Nephron progenitor cell (in vitro differentiated cells): ENCODE measurements at regions not wholly inside any gene's neighbourhood (a gene's known extent, or its start where the extent isn't known, plus 50 kb on each side); places are given as distances from the start of the nearest gene placed in this dataset.
"Not testable (repeated sequence)": the region's sequence is repeated elsewhere in the genome, so short reads cannot be mapped to it uniquely, and the experiment has no call there.

Experiments
- DNase-seq: peaks from one replicate; pipeline ENCODE4 v3.0.0; 2021
- H3K27ac Mint-ChIP-seq: 2 replicates; pipeline ENCODE4 v1.8.0; 2021; ENCODE audit warnings: mild to moderate bottlenecking, moderate library complexity, mixed read lengths
- H3K27me3 Mint-ChIP-seq: 2 replicates; pipeline ENCODE4 v1.8.0; 2021; ENCODE audit warnings: mild to moderate bottlenecking, low read depth, mixed read lengths; ENCODE audit not compliant: poor library complexity
- H3K36me3 Mint-ChIP-seq: 2 replicates; pipeline ENCODE4 v1.8.0; 2021; ENCODE audit warnings: low read depth, mixed read lengths
- H3K4me1 Mint-ChIP-seq: 2 replicates; pipeline ENCODE4 v1.8.0; 2021; ENCODE audit warnings: mixed read lengths
- H3K4me3 Mint-ChIP-seq: 2 replicates; pipeline ENCODE4 v1.8.0; 2021; ENCODE audit warnings: mild to moderate bottlenecking, moderate library complexity, mixed read lengths
- H3K9me3 Mint-ChIP-seq: 2 replicates; pipeline ENCODE4 v1.8.0; 2021; ENCODE audit warnings: mild to moderate bottlenecking, moderate library complexity, mixed read lengths
- TF ChIP-seq, protein P1 (sequence below): fragments of 200-600 bp; sonication (generic); IDR thresholded peaks from 2 replicates; pipeline ENCODE4 v1.5.0; 2021; ENCODE audit warnings: antibody characterized with exemption

DNA sequence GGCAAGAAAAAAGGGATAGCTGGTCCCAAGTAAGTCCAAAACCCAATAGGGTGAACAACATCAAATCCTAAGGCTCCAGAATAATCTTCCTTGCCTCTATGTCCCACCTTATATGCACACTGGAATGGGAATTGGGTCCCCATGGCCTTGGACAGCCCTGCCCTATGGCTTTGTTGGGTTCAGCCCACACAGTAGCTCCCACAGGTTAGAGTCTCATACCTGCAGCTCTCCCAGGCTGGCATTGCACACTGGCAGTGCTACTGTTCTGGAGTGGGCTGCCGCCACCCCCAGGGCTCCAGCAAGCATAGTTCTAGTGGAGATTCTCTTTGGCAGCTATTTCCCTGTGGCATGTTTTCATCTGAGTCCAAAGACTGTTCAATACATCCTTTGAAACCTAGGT is 352.4 kb upstream of the CLEC14A start:
- no peaks in the 10 kb centered on the region for H3K27me3 Mint-ChIP-seq
- TF ChIP-seq, protein P1, sequence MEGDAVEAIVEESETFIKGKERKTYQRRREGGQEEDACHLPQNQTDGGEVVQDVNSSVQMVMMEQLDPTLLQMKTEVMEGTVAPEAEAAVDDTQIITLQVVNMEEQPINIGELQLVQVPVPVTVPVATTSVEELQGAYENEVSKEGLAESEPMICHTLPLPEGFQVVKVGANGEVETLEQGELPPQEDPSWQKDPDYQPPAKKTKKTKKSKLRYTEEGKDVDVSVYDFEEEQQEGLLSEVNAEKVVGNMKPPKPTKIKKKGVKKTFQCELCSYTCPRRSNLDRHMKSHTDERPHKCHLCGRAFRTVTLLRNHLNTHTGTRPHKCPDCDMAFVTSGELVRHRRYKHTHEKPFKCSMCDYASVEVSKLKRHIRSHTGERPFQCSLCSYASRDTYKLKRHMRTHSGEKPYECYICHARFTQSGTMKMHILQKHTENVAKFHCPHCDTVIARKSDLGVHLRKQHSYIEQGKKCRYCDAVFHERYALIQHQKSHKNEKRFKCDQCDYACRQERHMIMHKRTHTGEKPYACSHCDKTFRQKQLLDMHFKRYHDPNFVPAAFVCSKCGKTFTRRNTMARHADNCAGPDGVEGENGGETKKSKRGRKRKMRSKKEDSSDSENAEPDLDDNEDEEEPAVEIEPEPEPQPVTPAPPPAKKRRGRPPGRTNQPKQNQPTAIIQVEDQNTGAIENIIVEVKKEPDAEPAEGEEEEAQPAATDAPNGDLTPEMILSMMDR: no peak
- H3K9me3 Mint-ChIP-seq: peaks cover 9% of the 10 kb centered on the region
- DNase-seq: no peak
- no peak overlapping the region for H3K27ac Mint-ChIP-seq
- no peaks in the 10 kb centered on the region for H3K4me1 Mint-ChIP-seq
- no peak overlapping the region for H3K4me3 Mint-ChIP-seq
- H3K36me3 Mint-ChIP-seq: no peaks in the 10 kb centered on the region

- Mint-ChIP-seq H3K36me3 (no peaks in the 10 kb centered on the region), H3K27me3 (no peaks in the 10 kb centered on the region), H3K4me1 (no peaks in the 10 kb centered on the region), H3K27ac (no peak overlapping the region), H3K4me3 (no peak overlapping the region), H3K9me3 (peaks cover 5% of the 10 kb centered on the region)
- DNase-seq: no peak
- TF ChIP-seq, protein P1: peak; percentile 27
These were observed 349.6 kb upstream of the CLEC14A start for GRCh38 chr14:38605193-38606114.

- H3K27ac Mint-ChIP-seq, DNase-seq, H3K36me3 Mint-ChIP-seq, H3K4me1 Mint-ChIP-seq, H3K9me3 Mint-ChIP-seq, H3K27me3 Mint-ChIP-seq, H3K4me3 Mint-ChIP-seq: not testable (repeated sequence)
- TF ChIP-seq, protein P1: peak; percentile 7
These were observed 344.7 kb upstream of the CLEC14A start for GRCh38 chr14:38600572-38600971.

GRCh38 chr14:38593476-38593875 is 337.6 kb upstream of the CLEC14A start:
- H3K27me3 Mint-ChIP-seq: no peaks in the 10 kb centered on the region
- H3K9me3 Mint-ChIP-seq: no peaks in the 10 kb centered on the region
- no peaks in the 10 kb centered on the region for H3K4me1 Mint-ChIP-seq
- no peaks in the 10 kb centered on the region for H3K36me3 Mint-ChIP-seq
- H3K27ac Mint-ChIP-seq: no peak overlapping the region
- TF ChIP-seq, protein P1: no peak
- H3K4me3 Mint-ChIP-seq: no peak overlapping the region
- DNase-seq: no peak

DNA sequence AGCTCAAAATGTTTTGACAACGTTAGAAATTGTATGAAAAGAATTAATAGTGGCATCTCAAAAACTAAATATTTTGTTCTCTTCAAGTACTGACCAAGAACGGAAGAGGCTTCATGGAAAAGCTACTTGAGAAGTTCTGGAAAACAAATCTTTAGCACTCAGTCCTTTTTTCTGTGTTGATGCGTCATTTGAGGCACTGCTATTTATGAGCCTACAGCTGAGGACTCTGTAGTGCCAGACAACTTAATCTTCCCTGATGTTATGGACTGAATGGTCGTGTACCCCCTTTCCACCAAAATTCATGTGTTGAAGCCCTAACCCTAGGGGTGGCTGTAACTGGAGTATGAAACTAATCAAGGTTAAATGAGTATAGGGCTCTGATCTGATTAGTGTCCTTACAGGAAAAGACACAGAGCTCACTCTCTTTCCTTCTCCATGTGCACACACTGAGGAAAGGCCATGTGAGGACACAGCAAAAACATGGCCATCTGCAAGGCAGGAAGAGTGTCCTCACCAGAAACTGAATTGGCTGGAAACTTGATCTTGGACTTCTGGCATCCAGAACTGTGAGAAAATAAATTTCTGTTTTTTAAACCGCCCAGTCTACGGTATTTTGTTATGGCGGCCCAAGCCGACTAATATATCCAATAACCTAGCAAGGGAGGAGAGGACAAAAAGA is 337.0 kb upstream of the CLEC14A start:
- H3K36me3 Mint-ChIP-seq: no peaks in the 10 kb centered on the region
- H3K27ac Mint-ChIP-seq: no peak overlapping the region
- H3K9me3 Mint-ChIP-seq: no peaks in the 10 kb centered on the region
- no peak for DNase-seq
- no peak overlapping the region for H3K4me3 Mint-ChIP-seq
- H3K4me1 Mint-ChIP-seq: no peaks in the 10 kb centered on the region
- H3K27me3 Mint-ChIP-seq: peaks cover 3% of the 10 kb centered on the region
- TF ChIP-seq, protein P1: no peak
